Activated CD4-positive, alpha-beta T cell treated with anti-CD3 and anti-CD28 coated beads, Interleukin-2, Interleukin-4, amounts not matched to agents 100 ng/mL and 50 ng/mL, durations not matched to agents 16 hours and 8 hours (primary cell): ENCODE measurements at regions not wholly inside any gene's neighbourhood (a gene's known extent, or its start where the extent isn't known, plus 50 kb on each side); places are given as distances from the start of the nearest gene placed in this dataset.
"Not testable (repeated sequence)": the region's sequence is repeated elsewhere in the genome, so short reads cannot be mapped to it uniquely, and the experiment has no call there.

Source experiments
- DNase-seq: peaks from one replicate; pipeline ENCODE4 v3.0.0-alpha.2; 2020; ENCODE audit warnings: low spot score

DNA sequence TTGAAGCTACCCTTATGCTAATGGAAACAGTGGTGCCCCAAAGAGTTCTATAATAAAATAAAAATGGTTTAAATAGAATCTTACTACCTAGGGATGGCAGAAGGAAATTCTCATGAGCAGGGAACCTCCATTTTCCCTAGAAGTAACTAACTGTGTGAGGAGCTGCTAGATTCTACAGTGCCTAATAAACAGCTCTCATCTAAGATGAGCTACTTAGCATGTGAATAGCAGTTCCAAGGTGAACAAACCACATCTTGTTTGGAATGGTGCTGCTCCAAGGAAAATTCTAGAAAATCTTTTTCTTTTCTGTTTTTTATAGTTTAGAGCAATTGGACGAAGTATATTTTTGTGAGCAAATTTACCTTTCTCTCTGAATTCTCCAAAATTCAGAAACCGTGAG lies 1015.3 kb upstream of the NOVA1 start:
- no peak for DNase-seq

DNA sequence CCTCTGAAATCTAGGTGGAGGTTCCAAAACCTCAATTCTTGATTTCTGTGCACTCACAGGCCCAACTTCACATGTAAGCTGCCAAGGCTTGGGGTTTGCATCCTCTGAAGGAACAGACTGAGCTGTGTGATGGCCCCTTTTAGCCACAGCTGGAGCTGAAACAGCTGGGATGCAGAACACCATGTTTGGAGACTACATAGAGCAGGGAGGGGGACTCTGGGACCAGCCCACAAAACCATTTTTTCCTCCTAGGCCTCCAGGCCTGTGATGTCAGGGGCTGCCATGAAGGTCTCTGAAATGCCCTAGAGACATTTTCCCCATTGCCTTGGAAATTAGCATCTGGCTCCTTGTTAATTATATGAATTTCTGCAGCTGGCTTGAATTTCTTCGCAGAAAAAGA lies 1025.9 kb upstream of the NOVA1 start:
- DNase-seq: no peak

DNA sequence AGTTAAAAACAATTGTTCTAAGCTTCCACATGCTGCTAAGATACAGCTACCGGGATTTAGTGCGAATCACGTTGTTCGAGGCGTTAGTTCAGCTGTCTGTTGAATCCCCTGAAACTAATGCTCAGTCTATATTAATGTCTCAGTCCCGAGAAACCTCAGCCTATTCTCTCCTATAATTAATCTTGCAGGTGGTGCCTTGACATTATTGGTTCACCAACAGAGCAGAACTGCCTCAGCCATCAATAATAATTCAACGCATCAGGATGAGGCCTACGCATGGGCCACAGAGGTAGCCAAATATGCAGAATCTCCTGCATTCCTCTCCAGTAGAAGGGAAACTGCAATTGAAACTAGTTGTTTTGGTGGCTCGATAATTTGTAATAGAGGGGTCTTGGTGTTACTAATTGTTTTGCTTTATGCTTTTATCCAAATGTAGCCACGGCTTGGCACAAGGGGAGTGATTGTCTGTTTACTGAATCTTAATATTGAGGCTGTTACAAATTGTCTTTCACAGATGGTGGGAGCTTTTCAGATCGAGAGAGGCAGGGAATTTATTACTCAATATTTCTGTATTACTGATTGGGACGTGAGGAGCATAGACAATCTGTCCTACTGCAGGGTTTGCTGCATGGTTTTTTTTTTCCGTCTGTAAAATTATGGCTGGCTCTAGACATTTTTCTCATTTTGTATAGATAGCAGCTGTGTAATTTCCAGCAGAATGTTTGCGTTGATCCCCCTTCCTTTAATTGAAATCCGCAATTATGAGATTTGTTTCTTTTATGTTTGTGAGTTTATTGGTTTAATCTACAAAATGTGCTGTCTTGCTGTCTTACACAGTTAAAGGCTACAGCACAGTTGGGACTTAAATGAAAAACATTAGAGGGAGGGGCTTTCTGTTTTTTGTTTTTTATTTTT lies 1036.5 kb upstream of the NOVA1 start:
- DNase-seq: no peak

DNA sequence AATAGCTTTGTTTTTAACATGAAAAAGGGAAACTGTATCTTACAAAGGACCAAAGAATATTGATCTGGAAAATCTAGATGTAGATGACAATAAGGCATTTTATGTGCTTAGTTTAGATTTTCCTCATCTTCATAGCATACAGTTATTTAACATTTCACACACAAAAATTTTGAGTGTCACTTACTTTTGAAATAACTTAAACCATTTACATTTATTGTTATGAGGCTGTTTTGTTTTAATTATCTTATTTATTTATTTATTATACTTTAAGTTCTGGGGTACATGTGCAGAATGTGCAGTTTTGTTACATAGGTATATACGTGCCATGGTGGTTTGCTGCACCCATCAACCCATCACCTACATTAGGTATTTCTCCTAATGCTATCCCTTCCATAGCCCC lies 1042.9 kb upstream of the NOVA1 start:
- not testable (repeated sequence) for DNase-seq

DNA sequence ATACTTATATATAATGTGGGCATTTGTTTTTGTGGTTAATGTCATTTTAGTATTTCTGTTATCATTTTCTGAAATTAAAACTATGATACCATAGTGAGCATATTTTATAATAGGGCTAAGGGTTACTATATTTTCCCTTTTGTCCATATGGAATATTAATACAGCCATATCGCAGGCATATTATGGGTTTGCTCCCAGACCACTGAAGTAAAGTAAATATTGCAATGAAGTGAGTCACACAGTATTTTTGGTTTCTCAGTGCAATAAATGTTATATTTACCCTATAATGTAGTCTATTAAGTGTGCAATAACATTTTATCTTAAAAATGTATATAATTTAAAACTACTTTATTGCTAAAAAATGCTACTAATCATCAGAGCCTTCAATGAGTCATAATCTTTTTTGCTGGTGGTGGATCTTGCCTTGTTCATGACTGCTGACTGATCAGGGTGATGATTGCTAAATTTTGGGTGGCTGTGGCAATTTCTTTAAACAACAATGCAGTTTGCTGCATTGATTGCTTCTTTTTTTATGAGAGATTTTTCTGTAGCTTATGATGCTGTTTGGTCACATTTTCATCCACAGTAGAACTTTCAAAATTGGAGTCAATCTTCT lies 1044.5 kb upstream of the NOVA1 start:
- DNase-seq: no peak

DNA sequence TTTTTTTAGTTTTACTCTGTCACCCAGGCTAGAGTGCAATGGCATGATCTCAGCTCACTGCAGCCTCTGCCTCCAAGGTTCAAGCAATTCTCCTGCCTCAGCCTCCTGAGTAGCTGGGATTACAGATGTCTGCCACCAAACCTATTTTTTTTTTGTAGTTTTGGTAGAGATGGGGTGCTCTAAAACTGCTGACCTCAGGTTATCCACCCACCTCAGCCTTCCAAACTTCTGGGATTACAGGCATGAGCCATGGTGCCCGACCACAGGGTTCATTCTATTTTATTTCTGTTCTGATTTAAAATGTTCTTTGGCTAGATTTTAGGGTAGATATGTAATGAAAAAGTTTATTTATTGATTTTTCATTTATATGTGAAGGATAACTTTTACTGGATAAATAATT lies 1062.8 kb upstream of the NOVA1 start:
- no peak for DNase-seq

DNA sequence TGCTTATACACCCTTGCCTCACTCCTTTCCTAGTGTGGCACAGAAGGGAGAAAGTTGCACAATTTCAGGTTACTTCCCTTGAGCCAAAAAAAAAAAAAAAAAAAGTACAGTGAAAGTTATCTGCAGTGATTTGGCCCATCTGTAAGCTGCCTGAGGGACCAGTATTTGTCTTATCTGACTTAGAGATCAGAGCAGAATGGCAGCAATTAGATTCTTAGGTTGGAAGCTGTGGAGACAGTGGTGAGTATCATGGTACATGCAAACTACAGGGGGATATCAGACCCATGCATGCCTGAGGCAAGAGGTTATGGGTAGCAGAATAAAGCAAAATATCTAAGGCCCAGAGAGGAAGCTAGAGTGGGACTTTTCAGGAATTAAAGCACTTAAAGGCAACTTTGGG lies 1070.7 kb upstream of the NOVA1 start:
- DNase-seq: no peak

DNA sequence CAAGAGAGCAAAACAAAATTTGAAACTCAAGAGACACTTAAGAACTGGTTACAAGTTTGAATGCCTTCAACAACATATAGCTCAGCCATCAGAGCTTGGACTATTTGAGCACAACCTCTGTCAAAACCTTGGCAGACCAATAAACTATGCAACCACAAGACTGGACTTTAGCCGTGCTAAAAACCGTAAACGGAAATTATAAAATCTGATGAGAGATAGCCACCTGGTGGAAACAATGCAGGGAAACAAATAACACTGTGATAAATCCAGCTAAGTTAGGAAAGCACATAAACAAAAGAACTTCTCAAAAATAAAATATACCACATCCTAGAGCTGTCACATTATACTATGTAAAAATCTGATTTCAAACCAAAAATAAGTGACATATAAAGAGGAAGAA lies 1074.2 kb upstream of the NOVA1 start:
- no peak for DNase-seq

DNA sequence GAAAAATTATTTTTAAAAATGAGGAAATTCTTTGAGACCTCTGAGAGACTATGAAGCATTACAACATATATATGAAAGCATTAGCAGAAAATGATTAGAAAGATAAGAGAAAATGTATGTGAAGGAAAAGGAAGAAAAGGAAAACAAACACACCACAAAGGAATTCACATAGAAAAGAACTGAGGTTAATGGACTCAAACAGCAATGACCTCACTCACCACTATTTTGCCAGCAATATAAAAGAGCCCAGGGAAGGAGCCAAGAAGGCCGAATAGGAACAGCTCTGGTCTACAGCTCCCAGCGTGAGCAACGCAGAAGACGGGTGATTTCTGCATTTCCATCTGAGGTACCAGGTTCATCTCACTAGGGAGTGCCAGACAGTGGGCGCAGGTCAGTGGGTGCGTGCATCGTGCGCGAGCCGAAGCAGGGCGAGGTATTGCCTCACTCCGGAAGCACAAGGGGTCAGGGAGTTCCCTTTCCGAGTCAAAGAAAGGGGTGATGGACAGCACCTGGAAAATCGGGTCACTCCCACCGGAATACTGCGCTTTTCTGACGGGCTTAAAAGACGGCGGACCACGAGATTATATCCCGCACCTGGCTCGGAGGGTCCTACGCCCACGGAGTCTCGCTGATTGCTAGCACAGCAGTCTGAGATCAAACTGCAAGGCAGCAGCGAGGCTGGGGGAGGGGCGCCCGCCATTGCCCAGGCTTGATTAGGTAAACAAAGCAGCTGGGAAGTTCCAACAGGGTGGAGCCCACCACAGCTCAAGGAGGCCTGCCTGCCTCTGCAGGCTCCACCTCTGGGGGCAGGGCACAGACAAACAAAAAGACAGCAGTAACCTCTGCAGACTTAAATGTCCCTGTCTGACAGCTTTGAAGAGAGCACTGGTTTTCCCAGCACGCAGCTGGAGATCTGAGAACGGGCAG lies 1075.2 kb upstream of the NOVA1 start:
- not testable (repeated sequence) for DNase-seq

DNA sequence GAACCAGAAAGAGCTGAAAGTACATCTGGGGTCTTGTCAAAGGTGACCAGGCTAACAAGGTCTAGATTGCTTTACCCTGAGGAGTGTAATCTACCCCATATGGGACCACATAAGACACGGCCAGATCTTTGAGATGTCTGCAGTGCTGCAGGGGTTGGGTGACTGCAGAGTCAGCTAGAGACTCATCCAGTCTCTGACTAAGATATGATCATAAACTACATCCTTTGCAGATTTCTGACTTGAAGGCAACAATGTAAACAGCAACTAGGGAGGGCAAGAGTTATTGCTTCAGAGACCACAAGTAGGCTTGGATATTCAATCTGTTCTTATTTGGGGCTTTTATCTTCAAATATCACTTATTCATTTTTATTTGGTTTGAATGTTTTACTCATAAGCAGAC lies 1080.5 kb upstream of the FOXG1 start:
- DNase-seq: no peak

DNA sequence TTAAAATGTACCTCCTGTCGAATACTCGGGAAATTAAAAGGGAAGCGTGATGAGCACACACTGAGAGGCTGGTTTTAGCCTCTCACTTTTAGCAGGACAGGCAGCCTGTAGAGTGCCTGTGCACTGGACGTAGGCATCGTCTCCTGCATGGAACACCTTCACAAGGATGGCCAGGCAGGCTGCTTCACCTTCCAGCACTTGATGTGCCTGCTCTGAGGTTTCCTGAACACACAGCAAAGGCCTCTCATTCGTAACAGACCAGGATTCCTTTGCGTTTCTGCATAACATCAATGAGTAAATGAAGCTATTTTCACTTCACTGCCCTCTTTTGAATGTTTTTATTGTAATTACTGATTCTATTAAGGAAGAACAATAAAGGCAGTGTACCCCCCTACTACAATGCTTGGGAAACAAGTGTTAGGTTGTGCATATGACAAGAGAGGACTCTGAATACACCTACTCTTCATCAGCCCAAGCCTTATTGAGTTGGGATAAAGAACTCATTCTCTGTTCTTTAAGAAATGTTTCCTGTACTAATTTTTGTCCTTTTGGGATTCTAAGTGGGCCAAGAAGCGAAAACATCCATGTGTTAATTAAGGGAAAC lies 1077.6 kb upstream of the FOXG1 start:
- no peak for DNase-seq

DNA sequence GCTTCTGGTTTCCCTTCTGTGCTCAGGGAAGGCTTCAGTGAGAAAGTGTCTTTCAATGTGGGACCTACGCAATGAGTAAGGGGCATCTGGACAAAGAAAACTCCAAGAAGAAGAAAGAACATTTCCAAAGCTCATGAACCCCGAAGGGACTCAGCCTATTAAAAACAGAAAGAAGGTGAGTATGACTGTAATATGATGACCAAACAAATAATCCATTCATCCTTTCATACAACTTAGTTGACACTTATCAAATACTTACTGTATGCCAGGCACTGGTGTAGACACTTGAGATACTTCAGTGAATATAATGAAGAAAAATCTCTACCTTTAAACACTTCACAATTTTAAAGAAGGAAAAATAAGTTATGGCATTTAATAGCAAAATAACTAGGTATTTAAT lies 1054.2 kb upstream of the FOXG1 start:
- DNase-seq: no peak

DNA sequence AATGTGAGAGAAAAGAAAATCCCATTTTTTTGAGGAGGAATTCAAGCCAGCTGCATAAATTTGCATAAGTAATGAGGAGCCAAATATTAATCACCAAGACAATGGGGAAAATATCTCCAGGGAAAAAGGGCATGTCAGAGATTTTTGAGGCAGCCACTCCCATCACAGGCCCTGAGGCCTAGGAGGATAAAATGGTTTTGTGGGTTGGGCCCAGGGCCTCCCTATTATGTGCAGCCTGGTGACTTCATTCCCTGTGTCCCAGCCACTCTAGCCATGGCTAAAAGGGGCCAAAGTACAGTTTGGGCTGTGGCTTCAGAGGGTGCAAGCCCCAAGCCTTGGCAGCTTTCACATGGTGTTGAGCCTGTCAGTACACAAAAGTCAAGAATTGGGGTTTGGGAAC lies 1051.0 kb upstream of the FOXG1 start:
- DNase-seq: no peak

DNA sequence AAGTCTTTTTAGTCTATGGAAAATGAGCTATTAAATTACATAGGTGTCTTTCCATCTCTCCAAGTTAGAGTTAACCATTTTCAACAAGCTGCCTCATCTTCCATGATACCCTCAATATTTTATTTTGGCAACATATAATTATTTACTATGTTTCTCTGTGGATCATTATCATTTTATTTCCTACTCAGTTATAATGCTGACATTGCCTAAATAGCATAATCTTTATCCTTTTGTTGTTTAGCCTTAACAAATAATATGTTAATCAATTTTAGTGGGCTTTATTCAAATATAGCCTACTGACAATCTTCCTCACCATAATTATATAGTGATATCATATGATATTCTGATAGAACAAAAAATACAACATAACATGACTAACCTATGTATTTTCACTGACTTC lies 1044.8 kb upstream of the FOXG1 start:
- DNase-seq: no peak

DNA sequence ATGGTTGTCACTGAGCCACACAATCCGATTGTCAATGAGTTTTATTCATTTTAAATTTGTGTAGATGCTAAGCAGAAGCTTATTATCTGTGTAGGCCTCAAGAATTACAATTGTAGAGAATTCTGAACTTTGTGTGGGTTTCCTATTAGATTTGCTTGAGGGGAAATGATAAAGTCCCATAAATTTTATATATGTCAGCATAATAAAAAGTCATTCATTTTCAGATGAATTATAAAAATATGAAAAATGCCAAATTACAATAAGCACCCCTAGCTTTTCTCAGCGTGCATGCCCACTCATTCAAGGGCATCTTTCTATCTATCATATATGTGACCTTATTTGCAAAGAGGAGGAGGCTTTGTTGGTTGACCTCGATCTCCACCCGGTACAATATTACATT lies 1041.1 kb upstream of the FOXG1 start:
- no peak for DNase-seq

DNA sequence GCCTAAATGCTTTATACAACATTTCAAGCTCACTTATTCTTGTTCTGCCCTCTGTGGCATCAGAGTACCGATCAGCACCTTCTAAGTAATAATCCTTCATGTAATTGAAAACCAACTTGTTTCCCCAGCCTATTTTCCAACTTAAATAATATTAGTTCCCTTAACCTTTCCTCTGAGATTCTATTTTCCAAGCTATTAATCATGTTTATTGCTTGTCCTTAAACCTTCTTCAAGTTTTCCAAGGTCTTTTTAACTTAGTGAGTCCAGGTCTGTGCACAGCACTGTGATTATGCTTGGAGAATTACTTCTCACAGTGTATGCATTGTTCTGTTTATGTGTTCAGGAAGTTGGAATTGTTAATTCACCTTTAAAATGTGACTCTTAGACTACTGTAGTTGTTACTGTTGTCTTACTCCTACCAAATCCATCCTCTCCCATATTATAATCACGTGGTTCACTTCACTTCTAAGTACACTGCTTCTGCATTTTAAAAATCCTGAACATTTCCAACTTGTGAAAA lies 1039.3 kb upstream of the FOXG1 start:
- DNase-seq: no peak

DNA sequence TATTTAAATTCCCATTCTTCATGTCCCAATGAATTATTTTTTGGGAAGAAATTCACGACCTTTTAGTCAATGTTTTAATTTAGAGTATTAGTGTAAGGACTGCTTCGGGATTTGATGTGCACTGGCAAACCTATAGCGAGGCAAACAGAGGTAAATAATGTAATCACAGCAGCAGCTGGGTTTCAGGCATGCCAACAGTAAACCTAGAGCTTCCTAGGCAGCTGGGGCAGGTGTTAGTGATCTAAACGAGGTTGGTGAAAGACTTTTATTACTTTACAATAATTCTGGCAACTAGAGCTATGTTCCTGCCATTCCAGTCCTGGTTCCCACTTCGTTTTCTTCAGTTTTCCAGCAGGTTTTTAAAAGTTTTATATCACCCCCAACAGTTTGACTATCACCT lies 1036.4 kb upstream of the FOXG1 start:
- no peak for DNase-seq

DNA sequence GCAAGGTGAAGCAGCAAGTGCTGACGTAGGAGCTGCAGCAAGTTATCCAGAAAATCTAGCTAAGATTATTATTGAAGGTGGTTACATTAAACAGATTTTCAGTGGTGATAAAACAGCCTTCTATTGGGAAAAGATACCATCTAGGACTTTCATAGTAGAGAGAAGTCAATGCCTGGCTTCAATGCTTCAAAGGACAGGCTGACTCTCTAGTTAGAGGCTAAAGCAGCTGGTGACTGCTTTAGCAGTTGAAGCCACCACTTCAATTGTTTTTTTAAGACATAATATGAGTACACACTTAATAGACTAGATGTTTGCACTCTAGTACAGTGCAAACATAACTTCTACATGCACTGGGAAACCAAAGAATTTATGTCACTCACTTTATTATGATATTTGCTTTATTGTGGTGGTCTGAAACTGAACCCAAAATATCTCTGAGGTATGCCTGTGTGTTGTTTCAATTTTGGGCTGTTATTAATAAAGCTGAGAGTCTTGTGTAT lies 1026.9 kb upstream of the FOXG1 start:
- DNase-seq: no peak

DNA sequence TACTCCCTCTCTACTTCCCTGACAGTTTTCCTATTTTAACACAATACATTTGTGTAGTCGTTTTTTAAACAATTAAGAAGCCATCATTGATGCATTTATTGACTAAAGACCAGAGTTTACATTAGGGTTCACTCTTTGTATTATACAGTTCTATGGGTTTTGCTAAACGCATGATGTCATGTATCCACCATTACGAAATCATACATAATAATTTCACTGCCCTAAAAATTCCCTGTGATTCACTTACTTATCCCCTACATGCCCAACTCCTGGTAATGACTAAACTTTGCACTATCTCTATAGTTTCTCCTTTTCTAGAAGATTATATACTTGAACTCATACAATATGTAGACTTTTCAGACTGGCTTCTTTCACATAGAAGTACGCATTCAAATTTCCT lies 1016.5 kb upstream of the FOXG1 start:
- no peak for DNase-seq

DNA sequence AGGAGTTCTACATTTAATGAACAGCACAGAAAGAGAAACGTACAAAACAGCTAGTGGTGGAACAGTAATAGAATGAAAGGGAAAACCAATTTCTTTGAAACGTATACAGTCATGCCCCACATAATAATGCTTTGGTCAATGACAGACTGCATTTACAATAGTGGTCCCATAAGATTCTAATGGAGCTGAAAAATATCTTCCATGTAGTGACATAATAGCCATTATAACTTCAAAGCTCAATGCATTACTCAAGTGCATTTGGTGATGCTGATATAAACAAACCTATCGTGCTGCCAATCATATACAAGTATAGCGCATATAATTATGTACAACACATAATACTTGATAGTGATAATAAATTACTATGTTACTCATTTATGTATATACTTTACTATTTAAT lies 1008.9 kb upstream of the FOXG1 start:
- not testable (repeated sequence) for DNase-seq

DNA sequence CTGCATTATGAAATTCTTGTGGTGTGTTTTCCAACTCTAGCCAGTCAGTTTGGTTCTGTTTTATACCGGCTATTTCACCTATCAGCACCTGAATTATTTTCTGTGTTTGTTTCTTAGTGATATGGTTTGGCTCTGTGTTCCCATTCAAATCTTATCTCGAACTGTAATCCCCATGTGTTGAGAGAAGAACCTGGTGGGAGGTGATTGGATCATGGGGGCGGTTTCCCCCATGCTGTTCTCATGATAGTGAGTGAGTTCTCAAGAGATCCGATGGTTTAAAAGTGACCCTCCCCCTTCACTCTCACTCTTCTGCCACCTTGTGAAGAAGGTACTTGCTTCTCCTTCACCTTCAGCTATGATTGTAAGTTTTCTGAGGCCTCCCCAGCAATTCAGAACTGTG lies 1006.2 kb upstream of the FOXG1 start:
- not testable (repeated sequence) for DNase-seq
